H1 (cell line): ENCODE measurements at regions not wholly inside any gene's neighbourhood (a gene's known extent, or its start where the extent isn't known, plus 50 kb on each side); places are given as distances from the start of the nearest gene placed in this dataset.
A peak's percentile ranks its signal among the peaks of the same experiment; 100 is the strongest.

Experiments used
- CTCF ChIA-PET: fragments of 300-600 bp; sonication (Branson Sonifier 250); formaldehyde crosslinking; loops from one replicate; lab custom pipeline; 2021; ENCODE audit not compliant: partially characterized antibody; lab: Charles Lee
- POLR2A ChIA-PET: fragments of 300-600 bp; sonication (Branson Sonifier 250); formaldehyde crosslinking; loops from one replicate; lab custom pipeline; 2021; ENCODE audit warnings: inconsistent platforms; ENCODE audit not compliant: partially characterized antibody; lab: Charles Lee
- DNase-seq, 2 experiments: peaks; one replicate each; pipeline versions ENCODE4 v3.0.0 to v3.0.0-alpha.2; 2010 to 2022; ENCODE audit warnings: low spot score in 2 of 2, low read depth in 1 of 2, mixed read lengths in 1 of 2
- FAIRE-seq: peaks from 2 replicates; lab custom pipeline; 2011; peaks lifted over from hg19 to GRCh38; lab: Jason Lieb, UNC
- H2AFZ ChIP-seq: 2 replicates; pipeline ENCODE4 v1.8.1; 2012; ENCODE audit warnings: low read length, inconsistent platforms
- H2AK5ac ChIP-seq: 2 replicates; pipeline ENCODE4 v1.6.1; 2013; ENCODE audit warnings: low read depth, low read length
- H2BK120ac ChIP-seq: replicated peaks from 2 replicates; pipeline ENCODE3; 2013; ENCODE audit warnings: low read depth, low read length, inconsistent platforms
- H2BK12ac ChIP-seq: 2 replicates; pipeline ENCODE4 v1.6.1; 2013; ENCODE audit warnings: low read depth, low read length
- H2BK15ac ChIP-seq: 2 replicates; pipeline ENCODE4 v1.6.1; 2013; ENCODE audit warnings: low read length
- H2BK20ac ChIP-seq: 2 replicates; pipeline ENCODE4 v1.6.1; 2013; ENCODE audit warnings: low read length
- H2BK5ac ChIP-seq: 2 replicates; pipeline ENCODE4 v1.6.1; 2013; ENCODE audit warnings: low read depth, low read length
- H3K14ac ChIP-seq: 2 replicates; pipeline ENCODE4 v1.6.1; 2013; ENCODE audit warnings: inconsistent platforms; ENCODE audit not compliant: insufficient read length
- H3K18ac ChIP-seq: 2 replicates; pipeline ENCODE4 v1.6.1; 2013; ENCODE audit warnings: low read length; ENCODE audit errors: extremely low read depth
- H3K23ac ChIP-seq: 2 replicates; pipeline ENCODE4 v1.6.1; 2013; ENCODE audit warnings: inconsistent platforms; ENCODE audit not compliant: insufficient read length
- H3K23me2 ChIP-seq: 2 replicates; pipeline ENCODE4 v1.6.1; 2013; ENCODE audit warnings: low read depth, low read length
- H3K27ac ChIP-seq: 2 replicates; pipeline ENCODE4 v1.6.1; 2011; ENCODE audit warnings: low read depth, low read length, inconsistent platforms
- H3K27me3 ChIP-seq, 4 experiments: replicated peaks in 1 of 4; 1 replicate in 1 of 4; 2 replicates in 3 of 4; pipeline versions ENCODE4 v1.6.1 to v1.8.1; 2011 to 2013; ENCODE audit warnings: low read length in 3 of 4, mild to moderate bottlenecking in 3 of 4, inconsistent platforms in 2 of 4, mixed read lengths in 2 of 4, moderate library complexity in 1 of 4; ENCODE audit not compliant: control insufficient read depth in 3 of 4, insufficient read depth in 3 of 4; ENCODE audit errors: extremely low read depth in 1 of 4
- H3K36me3 ChIP-seq, 4 experiments: 2 replicates each; pipeline versions ENCODE4 v1.6.1 to v1.8.1; 2011 to 2013; ENCODE audit warnings: mild to moderate bottlenecking in 4 of 4, low read length in 3 of 4, moderate library complexity in 2 of 4, control low read depth in 1 of 4, inconsistent platforms in 1 of 4; ENCODE audit not compliant: insufficient read depth in 4 of 4, control insufficient read depth in 2 of 4
- H3K4ac ChIP-seq: replicated peaks from 2 replicates; pipeline ENCODE3; 2013; ENCODE audit warnings: low read length, low read depth, mixed read lengths, inconsistent platforms; ENCODE audit not compliant: insufficient read length
- H3K4me1 ChIP-seq, 4 experiments: replicated peaks in 1 of 4; 1 replicate in 1 of 4; 2 replicates in 3 of 4; pipeline versions ENCODE4 v1.6.1 to v1.8.1; 2011 to 2013; ENCODE audit warnings: low read length in 3 of 4, inconsistent platforms in 2 of 4, mixed read lengths in 1 of 4; ENCODE audit not compliant: insufficient read depth in 4 of 4, control insufficient read depth in 3 of 4
- H3K4me2 ChIP-seq, 2 experiments: 2 replicates each; pipeline versions ENCODE4 v1.6.1 to v1.8.1; 2011 to 2013; ENCODE audit warnings: low read depth in 2 of 2, low read length in 2 of 2, control low read depth in 1 of 2, inconsistent platforms in 1 of 2, mild to moderate bottlenecking in 1 of 2; ENCODE audit not compliant: insufficient read depth in 1 of 2
- H3K4me3 ChIP-seq, 4 experiments: fragments of 200-600, 300-600 bp in 1 of 4; sonication (generic), shearing (Covaris generic), sonication (Bioruptor Twin) in 1 of 4; 2 replicates each; pipeline versions ENCODE4 v1.5.1 to v1.8.1; 2011 to 2016; ENCODE audit warnings: low read length in 4 of 4, low read depth in 3 of 4, control low read depth in 2 of 4, inconsistent platforms in 2 of 4, mild to moderate bottlenecking in 2 of 4, mixed read lengths in 1 of 4, moderate library complexity in 1 of 4; ENCODE audit not compliant: insufficient read depth in 2 of 4; ENCODE audit errors: extremely low read depth in 1 of 4
- H3K56ac ChIP-seq: replicated peaks from 2 replicates; pipeline ENCODE3; 2013; ENCODE audit warnings: low read depth, mild to moderate bottlenecking, mixed read lengths, low read length, inconsistent platforms; ENCODE audit not compliant: insufficient read length
- H3K79me1 ChIP-seq: 2 replicates; pipeline ENCODE4 v1.6.1; 2013; ENCODE audit warnings: low read depth, low read length, control low read depth
- H3K79me2 ChIP-seq, 2 experiments: 2 replicates each; pipeline versions ENCODE4 v1.6.1 to v1.8.1; 2012 to 2013; ENCODE audit warnings: low read length in 2 of 2, mild to moderate bottlenecking in 2 of 2, inconsistent platforms in 1 of 2; ENCODE audit not compliant: insufficient read depth in 2 of 2, control insufficient read depth in 1 of 2
- H3K9ac ChIP-seq, 4 experiments: replicated peaks in 1 of 4; 1 replicate in 1 of 4; 2 replicates in 3 of 4; pipeline versions ENCODE4 v1.6.1 to v1.8.1; 2011 to 2013; ENCODE audit warnings: low read depth in 3 of 4, low read length in 3 of 4, control low read depth in 2 of 4, mild to moderate bottlenecking in 2 of 4, moderate library complexity in 2 of 4, inconsistent platforms in 1 of 4; ENCODE audit errors: extremely low read depth in 1 of 4
- H3K9me3 ChIP-seq, 2 experiments: 2 replicates each; pipeline versions ENCODE4 v1.6.1 to v1.8.1; 2012 to 2013; ENCODE audit warnings: mild to moderate bottlenecking in 2 of 2, moderate library complexity in 2 of 2, control low read depth in 1 of 2, inconsistent platforms in 1 of 2, low read depth in 1 of 2, low read length in 1 of 2, mixed read lengths in 1 of 2; ENCODE audit not compliant: insufficient read depth in 2 of 2
- H4K20me1 ChIP-seq, 2 experiments: replicated peaks in 1 of 2; 2 replicates each; pipeline versions ENCODE3 to v1.8.1; 2011 to 2013; ENCODE audit warnings: inconsistent platforms in 2 of 2, low read length in 2 of 2, mild to moderate bottlenecking in 1 of 2; ENCODE audit not compliant: insufficient read depth in 2 of 2, control insufficient read depth in 1 of 2
- H4K5ac ChIP-seq: 2 replicates; pipeline ENCODE4 v1.6.1; 2013; ENCODE audit warnings: low read length, low read depth, mixed read lengths, inconsistent platforms; ENCODE audit not compliant: insufficient read length
- H4K8ac ChIP-seq: 2 replicates; pipeline ENCODE4 v1.8.0; 2013; ENCODE audit warnings: mild to moderate bottlenecking, moderate library complexity, low read length, inconsistent platforms; ENCODE audit not compliant: insufficient read depth; ENCODE audit errors: extremely low read depth
- H4K91ac ChIP-seq: replicated peaks from 2 replicates; pipeline ENCODE3; 2013; ENCODE audit warnings: low read length, mixed read lengths, inconsistent platforms; ENCODE audit not compliant: insufficient read length
- FOSL1 ChIP-seq: IDR thresholded peaks from 2 replicates; pipeline ENCODE4 v1.6.1; 2011; ENCODE audit warnings: mild to moderate bottlenecking, low read depth, low read length, moderate library complexity; ENCODE audit not compliant: insufficient read depth
- RNF2 ChIP-seq: fragments of 200-900, 300-1000 bp; sonication (generic); IDR thresholded peaks from 2 replicates; pipeline ENCODE4 v1.7.1; 2016; ENCODE audit warnings: borderline replicate concordance, low read depth, mild to moderate bottlenecking, antibody characterized with exemption, low read length; ENCODE audit not compliant: poor library complexity, severe bottlenecking; ENCODE audit errors: missing control alignments
- SRF ChIP-seq: IDR thresholded peaks from 2 replicates; pipeline ENCODE4 v1.6.1; 2011; ENCODE audit warnings: mild to moderate bottlenecking, low read depth, low read length, moderate library complexity
- TEAD4 ChIP-seq: IDR thresholded peaks from 2 replicates; pipeline ENCODE4 v1.6.1; 2012; ENCODE audit warnings: low read depth, low read length, inconsistent platforms, mixed read lengths
- YY1 ChIP-seq: IDR thresholded peaks from 2 replicates; pipeline ENCODE4 v1.6.1; 2011; ENCODE audit warnings: low read depth, mild to moderate bottlenecking, low read length
- WGBS, 2 experiments: shearing (Covaris generic) in 1 of 2; methylation state at CpG; one replicate each; pipeline versions ENCODE4 v1.1.6 to v1.1.7; 2013 to 2015; ENCODE audit warnings: low lambda C conversion rate in 2 of 2, mixed read lengths in 2 of 2, inconsistent platforms in 1 of 2, low coverage in 1 of 2, missing lambda C conversion rate in 1 of 2; ENCODE audit not compliant: insufficient replicate concordance in 2 of 2, insufficient coverage in 1 of 2, insufficient read length in 1 of 2; ENCODE audit errors: extremely low coverage in 1 of 2, missing lambda C conversion rate in 1 of 2; 5-methylcytosine and 5-hydroxymethylcytosine counted together

GRCh38 chr7:36058020-36058592 lies 94.9 kb upstream of the EEPD1 start:
- H4K8ac ChIP-seq, result no peak overlapping the region
- 87% methylated on average over 9 of the region's 9 CpGs; no CpG with 5 or more reads in 1 of the 2 experiments for WGBS, 2 experiments
- no peak overlapping the region for H2AK5ac ChIP-seq
- no peak overlapping the region for H3K23ac ChIP-seq
- H3K79me1 ChIP-seq, result no peaks in the 10 kb centered on the region
- no peaks in the 10 kb centered on the region for H3K9me3 ChIP-seq
- H3K79me2 ChIP-seq, result no peaks in the 10 kb centered on the region
- no peak overlapping the region; a peak in 1 of 7 replicates for H3K9ac ChIP-seq
- ChIA-PET CTCF (interaction anchor here (1.6 kb wide), 1 partner anchor 10 kb away, joined by 5 read pairs; no protein-coding TSS in a partner anchor), POLR2A (no interaction called here)
- peaks cover 0 to 3% (median 0%) of the 10 kb centered on the region in 4 experiments; a peak in 1 of 7 replicates for H3K4me1 ChIP-seq
- H3K4me3 ChIP-seq, result no peak overlapping the region
- H3K14ac ChIP-seq, result no peak overlapping the region
- no peaks in the 10 kb centered on the region for H4K20me1 ChIP-seq
- DNase-seq (no peak), FAIRE-seq (no peak)
- H3K18ac ChIP-seq, result no peak overlapping the region
- no peak overlapping the region for H4K91ac ChIP-seq
- H2BK120ac ChIP-seq, result no peak overlapping the region
- no peak overlapping the region for H3K4me2 ChIP-seq
- H3K36me3 ChIP-seq, result no peaks in the 10 kb centered on the region
- no peak overlapping the region for H3K27ac ChIP-seq
- no peaks in the 10 kb centered on the region for H3K23me2 ChIP-seq
- no peak overlapping the region for H2BK20ac ChIP-seq
- H2BK12ac ChIP-seq, result no peak overlapping the region
- TF ChIP-seq YY1 (no peak), SRF (no peak), TEAD4 (0 out of 2 replicates have a peak, but pooled peaks have one; percentile 5), RNF2 (no peak), FOSL1 (no peak)
- no peaks in the 10 kb centered on the region; a peak in 1 of 7 replicates for H3K27me3 ChIP-seq
- no peak overlapping the region for H3K56ac ChIP-seq
- H2BK5ac ChIP-seq, result no peak overlapping the region
- H2BK15ac ChIP-seq, result no peak overlapping the region
- no peak overlapping the region; the same call in 1 of the 2 replicates for H2AFZ ChIP-seq
- H4K5ac ChIP-seq, result no peak overlapping the region
- H3K4ac ChIP-seq, result no peak overlapping the region
